Duodenal mucosa (tissue), 2 donors: ENCODE measurements at regions not wholly inside any gene's neighbourhood (a gene's known extent, or its start where the extent isn't known, plus 50 kb on each side); places are given as distances from the start of the nearest gene placed in this dataset.

Experiments
- H3K27ac ChIP-seq: one replicate; pipeline ENCODE4 v1.7.0; 2013; ENCODE audit warnings: low read depth, low read length
- H3K27me3 ChIP-seq, 2 donors: one replicate each; pipeline ENCODE4 v1.7.0; 2013; ENCODE audit warnings: low read length in 2 of 2, control low read depth in 1 of 2; ENCODE audit not compliant: insufficient read depth in 2 of 2, control insufficient read depth in 1 of 2
- H3K36me3 ChIP-seq, 2 donors: one replicate each; pipeline ENCODE4 v1.7.0; 2013; ENCODE audit warnings: low read length in 2 of 2, control low read depth in 1 of 2; ENCODE audit not compliant: insufficient read depth in 2 of 2, control insufficient read depth in 1 of 2
- H3K4me1 ChIP-seq, 2 donors: one replicate each; pipeline ENCODE4 v1.7.0; 2013; ENCODE audit warnings: low read length in 2 of 2, control low read depth in 1 of 2; ENCODE audit not compliant: insufficient read depth in 2 of 2, control insufficient read depth in 1 of 2
- H3K4me3 ChIP-seq, 2 donors: one replicate each; pipeline ENCODE4 v1.7.0; 2013; ENCODE audit warnings: low read length in 2 of 2, low read depth in 1 of 2
- H3K9ac ChIP-seq, 2 donors: one replicate each; pipeline ENCODE4 v1.7.0; 2013; ENCODE audit warnings: low read length in 2 of 2, low read depth in 1 of 2
- H3K9me3 ChIP-seq, 2 donors: one replicate each; pipeline ENCODE4 v1.7.0; 2013; ENCODE audit warnings: low read length in 2 of 2, control low read depth in 1 of 2; ENCODE audit not compliant: control insufficient read depth in 1 of 2

GRCh38 chr9:73855206-73855605 is 641.9 kb upstream of the RORB start:
- no peaks in the 10 kb centered on the region for H3K9me3 ChIP-seq
- no peak overlapping the region for H3K27ac ChIP-seq
- H3K27me3 ChIP-seq = no peaks in the 10 kb centered on the region
- no peaks in the 10 kb centered on the region for H3K36me3 ChIP-seq
- H3K4me3 ChIP-seq = no peak overlapping the region
- H3K9ac ChIP-seq = no peak overlapping the region
- no peaks in the 10 kb centered on the region for H3K4me1 ChIP-seq

- Histone ChIP-seq H3K9ac (no peak overlapping the region), H3K27ac (no peak overlapping the region), H3K4me3 (no peak overlapping the region)
Measured at GRCh38 chr9:73863924-73864323, 633.2 kb upstream of the RORB start.

GRCh38 chr9:73866451-73866850 is 630.7 kb upstream of the RORB start:
- no peaks in the 10 kb centered on the region for H3K9me3 ChIP-seq
- H3K9ac ChIP-seq = no peak overlapping the region
- H3K4me3 ChIP-seq = no peak overlapping the region
- no peak overlapping the region for H3K27ac ChIP-seq
- H3K27me3 ChIP-seq = no peaks in the 10 kb centered on the region
- H3K36me3 ChIP-seq = no peaks in the 10 kb centered on the region
- no peaks in the 10 kb centered on the region for H3K4me1 ChIP-seq

More at GRCh38 chr9:73863924-73864323, 633.2 kb upstream of the RORB start:
- H3K36me3 ChIP-seq = no peaks in the 10 kb centered on the region
- no peaks in the 10 kb centered on the region for H3K27me3 ChIP-seq
- no peaks in the 10 kb centered on the region for H3K9me3 ChIP-seq
- no peaks in the 10 kb centered on the region for H3K4me1 ChIP-seq

- no peaks in the 10 kb centered on the region for H3K36me3 ChIP-seq
- no peak overlapping the region for H3K27ac ChIP-seq
- no peak overlapping the region for H3K9ac ChIP-seq
- H3K9me3 ChIP-seq = no peaks in the 10 kb centered on the region
- no peak overlapping the region for H3K4me3 ChIP-seq
- no peaks in the 10 kb centered on the region for H3K27me3 ChIP-seq
- no peaks in the 10 kb centered on the region for H3K4me1 ChIP-seq
Measured at GRCh38 chr9:73869264-73869663, 627.9 kb upstream of the RORB start.

- no peaks in the 10 kb centered on the region for H3K4me1 ChIP-seq
- H3K9ac ChIP-seq = no peak overlapping the region
- no peaks in the 10 kb centered on the region for H3K9me3 ChIP-seq
- no peaks in the 10 kb centered on the region for H3K27me3 ChIP-seq
- no peak overlapping the region for H3K4me3 ChIP-seq
- no peaks in the 10 kb centered on the region for H3K36me3 ChIP-seq
- H3K27ac ChIP-seq = no peak overlapping the region
Measured at GRCh38 chr9:73871636-73872035, 625.5 kb upstream of the RORB start.

GRCh38 chr9:73872701-73873100 is 624.4 kb upstream of the RORB start:
- no peaks in the 10 kb centered on the region for H3K9me3 ChIP-seq

GRCh38 chr9:73880101-73880500 is 617.0 kb upstream of the RORB start:
- H3K27ac ChIP-seq = no peak overlapping the region
- no peak overlapping the region for H3K4me3 ChIP-seq
- no peak overlapping the region for H3K9ac ChIP-seq
- no peaks in the 10 kb centered on the region for H3K9me3 ChIP-seq
- H3K27me3 ChIP-seq = no peaks in the 10 kb centered on the region
- no peaks in the 10 kb centered on the region for H3K36me3 ChIP-seq
- no peaks in the 10 kb centered on the region for H3K4me1 ChIP-seq

More at GRCh38 chr9:73872701-73873100, 624.4 kb upstream of the RORB start:
- no peak overlapping the region for H3K4me3 ChIP-seq
- H3K36me3 ChIP-seq = no peaks in the 10 kb centered on the region
- H3K27ac ChIP-seq = no peak overlapping the region
- no peaks in the 10 kb centered on the region for H3K4me1 ChIP-seq
- H3K27me3 ChIP-seq = no peaks in the 10 kb centered on the region
- no peak overlapping the region for H3K9ac ChIP-seq

- Histone ChIP-seq H3K36me3 (no peaks in the 10 kb centered on the region), H3K27ac (no peak overlapping the region), H3K4me1 (no peaks in the 10 kb centered on the region), H3K4me3 (no peak overlapping the region), H3K9me3 (no peaks in the 10 kb centered on the region), H3K27me3 (no peaks in the 10 kb centered on the region), H3K9ac (no peak overlapping the region)
Measured at GRCh38 chr9:73889023-73889422, 608.1 kb upstream of the RORB start.

- H3K27ac ChIP-seq = no peak overlapping the region
- no peaks in the 10 kb centered on the region for H3K27me3 ChIP-seq
- H3K9me3 ChIP-seq = no peaks in the 10 kb centered on the region
- H3K4me1 ChIP-seq = no peaks in the 10 kb centered on the region
- no peaks in the 10 kb centered on the region for H3K36me3 ChIP-seq
- H3K4me3 ChIP-seq = no peak overlapping the region
- no peak overlapping the region for H3K9ac ChIP-seq
Measured at GRCh38 chr9:73890685-73891277, 606.4 kb upstream of the RORB start.

GRCh38 chr9:73892335-73892734 is 604.8 kb upstream of the RORB start:
- Histone ChIP-seq H3K27me3 (no peaks in the 10 kb centered on the region), H3K9me3 (no peaks in the 10 kb centered on the region), H3K4me3 (no peak overlapping the region), H3K9ac (no peak overlapping the region), H3K4me1 (no peaks in the 10 kb centered on the region), H3K27ac (no peak overlapping the region), H3K36me3 (no peaks in the 10 kb centered on the region)

- H3K4me3 ChIP-seq = no peak overlapping the region
- no peaks in the 10 kb centered on the region for H3K27me3 ChIP-seq
- H3K9ac ChIP-seq = no peak overlapping the region
- H3K4me1 ChIP-seq = no peaks in the 10 kb centered on the region
- no peaks in the 10 kb centered on the region for H3K36me3 ChIP-seq
- no peaks in the 10 kb centered on the region for H3K9me3 ChIP-seq
- no peak overlapping the region for H3K27ac ChIP-seq
Measured at GRCh38 chr9:73893230-73893629, 603.9 kb upstream of the RORB start.
